GM12864 (cell line): ENCODE measurements at regions not wholly inside any gene's neighbourhood (a gene's known extent, or its start where the extent isn't known, plus 50 kb on each side); places are given as distances from the start of the nearest gene placed in this dataset.
A peak's percentile ranks its signal among the peaks of the same experiment; 100 is the strongest.

Source experiments
- DNase-seq: peaks from one replicate; pipeline ENCODE4 v3.0.0-alpha.2; 2011; ENCODE audit warnings: low read depth
- H3K4me3 ChIP-seq: 2 replicates; pipeline ENCODE4 v1.5.1; 2011; ENCODE audit warnings: mild to moderate bottlenecking, low read depth, low read length, control low read depth
- CTCF ChIP-seq: IDR thresholded peaks from 2 replicates; pipeline ENCODE4 v1.5.1; 2011; ENCODE audit warnings: low read depth, mild to moderate bottlenecking, moderate library complexity, low read length, control low read depth, inconsistent platforms; ENCODE audit errors: missing control alignments

- H3K4me3 ChIP-seq: no peak overlapping the region
- no peak for TF ChIP-seq CTCF
- DNase-seq: no peak
These were observed 1532.3 kb upstream of the TMEM132C start for GRCh38 chr12:126734710-126735109.

- DNase-seq: no peak
- no peak for TF ChIP-seq CTCF
- no peak overlapping the region for H3K4me3 ChIP-seq
These were observed 1525.3 kb upstream of the TMEM132C start for GRCh38 chr12:126741536-126742240.

GRCh38 chr12:126742241-126742641 is 1524.7 kb upstream of the TMEM132C start:
- no peak for TF ChIP-seq CTCF
- H3K4me3 ChIP-seq: no peak overlapping the region
- no peak for DNase-seq

GRCh38 chr12:126747530-126748149 is 1519.3 kb upstream of the TMEM132C start:
- peak; percentile 74 for TF ChIP-seq CTCF
- no peak for DNase-seq
- H3K4me3 ChIP-seq: no peak overlapping the region

GRCh38 chr12:126752021-126752420 is 1514.9 kb upstream of the TMEM132C start:
- no peak overlapping the region for H3K4me3 ChIP-seq
- no peak for TF ChIP-seq CTCF
- DNase-seq: no peak

- DNase-seq: no peak
These were observed 1509.6 kb upstream of the TMEM132C start for GRCh38 chr12:126757326-126757725.

More at GRCh38 chr12:126757326-126757725, 1509.6 kb upstream of the TMEM132C start:
- H3K4me3 ChIP-seq: no peak overlapping the region
- TF ChIP-seq CTCF: no peak
